Muscle layer of duodenum (tissue), 2 donors: ENCODE measurements at regions not wholly inside any gene's neighbourhood (a gene's known extent, or its start where the extent isn't known, plus 50 kb on each side); places are given as distances from the start of the nearest gene placed in this dataset.

ENCODE experiments used
- H3K27ac ChIP-seq: one replicate; pipeline ENCODE4 v1.7.0; 2013; ENCODE audit warnings: mild to moderate bottlenecking, low read length
- H3K27me3 ChIP-seq: one replicate; pipeline ENCODE4 v1.7.0; 2013; ENCODE audit warnings: low read depth, mild to moderate bottlenecking, control low read depth, low read length
- H3K36me3 ChIP-seq, 2 donors: one replicate each; pipeline ENCODE4 v1.7.0; 2013; ENCODE audit warnings: low read length in 2 of 2, control low read depth in 1 of 2, mild to moderate bottlenecking in 1 of 2; ENCODE audit not compliant: insufficient read depth in 2 of 2, control insufficient read depth in 1 of 2
- H3K4me1 ChIP-seq, 2 donors: one replicate each; pipeline ENCODE4 v1.7.0; 2013; ENCODE audit warnings: low read length in 2 of 2, mild to moderate bottlenecking in 2 of 2, control low read depth in 1 of 2, moderate library complexity in 1 of 2; ENCODE audit not compliant: insufficient read depth in 2 of 2, control insufficient read depth in 1 of 2
- H3K4me3 ChIP-seq, 2 donors: one replicate each; pipeline ENCODE4 v1.7.0; 2013; ENCODE audit warnings: low read length in 2 of 2, low read depth in 1 of 2, mild to moderate bottlenecking in 1 of 2
- H3K9me3 ChIP-seq, 2 donors: one replicate each; pipeline ENCODE4 v1.7.0; 2013; ENCODE audit warnings: low read length in 2 of 2, control low read depth in 1 of 2, mild to moderate bottlenecking in 1 of 2; ENCODE audit not compliant: control insufficient read depth in 1 of 2
- donor health status: healthy.

DNA sequence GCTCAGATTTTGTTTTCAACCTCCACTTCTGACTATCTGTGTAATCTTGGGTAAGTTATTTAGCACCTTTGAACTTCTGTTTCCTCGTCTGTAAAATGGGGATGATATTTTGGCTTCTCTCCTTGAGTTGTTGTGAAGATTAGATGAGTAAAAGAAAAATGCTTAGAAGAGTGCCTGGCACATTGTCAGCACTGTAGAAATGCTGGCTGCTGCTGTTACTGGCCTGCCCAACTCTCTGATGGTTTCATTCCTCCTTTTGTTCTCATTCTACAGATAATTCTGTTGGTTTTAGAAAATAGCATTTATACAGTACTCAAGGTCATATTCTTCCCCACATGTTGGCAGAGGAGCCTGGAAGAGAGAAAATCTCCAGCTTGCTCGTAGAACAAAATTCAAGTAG, 547.2 kb upstream of the JAG1 start:
- no peak overlapping the region for H3K27ac ChIP-seq
- H3K4me3 ChIP-seq, result no peak overlapping the region
- H3K27me3 ChIP-seq, result no peaks in the 10 kb centered on the region
- H3K9me3 ChIP-seq, result no peaks in the 10 kb centered on the region
- no peaks in the 10 kb centered on the region for H3K36me3 ChIP-seq
- H3K4me1 ChIP-seq, result peaks cover 0 to 4% of the 10 kb centered on the region in 2 donors

DNA sequence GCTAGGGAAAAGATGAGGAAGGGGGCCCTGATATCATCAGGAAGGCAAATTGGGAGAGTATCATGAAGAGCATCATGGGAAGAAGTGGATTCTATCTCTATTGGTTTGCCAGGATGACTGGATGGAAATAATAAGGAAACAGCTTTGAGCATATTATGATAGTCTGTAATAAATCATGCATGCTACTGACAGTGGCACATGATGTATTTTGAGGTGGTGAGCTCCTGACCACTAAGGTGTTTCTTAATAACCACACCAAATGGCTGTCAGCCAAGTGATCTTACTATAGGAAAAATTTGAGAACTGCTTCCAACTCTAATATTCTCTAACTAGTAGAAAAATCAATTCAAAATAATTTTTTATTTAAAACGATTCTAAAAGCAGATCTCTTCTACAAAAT, 548.4 kb upstream of the JAG1 start:
- no peaks in the 10 kb centered on the region for H3K36me3 ChIP-seq
- H3K27me3 ChIP-seq, result no peaks in the 10 kb centered on the region
- H3K27ac ChIP-seq, result no peak overlapping the region
- no peaks in the 10 kb centered on the region for H3K9me3 ChIP-seq
- H3K4me1 ChIP-seq, result peaks cover 0 to 4% of the 10 kb centered on the region in 2 donors
- H3K4me3 ChIP-seq, result no peak overlapping the region

DNA sequence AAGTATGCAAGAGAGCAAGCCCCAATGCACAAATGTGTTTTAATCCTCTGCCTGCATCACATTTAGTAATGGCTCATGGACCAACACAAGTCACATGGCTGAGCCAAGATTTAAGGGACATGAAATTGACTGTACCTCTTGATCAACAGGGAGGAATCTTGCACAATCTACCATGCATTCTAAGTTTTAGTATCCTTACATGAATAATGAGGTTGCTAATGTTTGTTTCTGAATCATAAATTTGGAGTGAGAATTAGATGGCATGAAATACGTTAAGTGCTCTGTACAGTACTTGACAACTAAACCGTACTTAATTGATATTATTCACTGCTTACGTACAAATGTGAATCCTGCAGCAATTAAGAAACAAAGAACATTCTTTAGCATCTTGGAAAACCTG, 553.8 kb upstream of the JAG1 start:
- no peak overlapping the region for H3K4me3 ChIP-seq
- no peak overlapping the region for H3K27ac ChIP-seq
- H3K36me3 ChIP-seq, result no peaks in the 10 kb centered on the region
- peaks cover 0 to 7% of the 10 kb centered on the region in 2 donors for H3K4me1 ChIP-seq
- H3K9me3 ChIP-seq, result no peaks in the 10 kb centered on the region
- H3K27me3 ChIP-seq, result no peaks in the 10 kb centered on the region

DNA sequence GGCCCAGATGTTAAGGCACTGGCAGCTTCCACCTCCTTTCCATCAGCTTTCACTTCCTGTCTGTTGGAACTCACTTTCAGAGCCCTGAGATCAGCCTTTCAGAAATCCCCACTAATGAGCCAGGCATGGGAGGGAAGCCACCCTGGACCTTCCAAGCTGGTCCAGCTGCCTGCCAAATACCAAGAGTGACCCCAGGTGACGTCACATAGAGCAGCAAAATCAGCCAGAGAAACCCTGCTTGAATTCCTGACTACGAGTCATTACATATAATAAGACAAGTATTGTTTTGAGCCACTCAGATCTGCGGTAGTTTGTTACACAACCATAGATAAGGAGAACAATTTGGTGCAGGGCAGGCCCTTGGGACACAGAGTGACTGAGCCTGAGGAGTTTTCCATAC, 556.0 kb upstream of the JAG1 start:
- Histone ChIP-seq H3K36me3 (no peaks in the 10 kb centered on the region), H3K4me1 (peaks cover 0 to 7% of the 10 kb centered on the region in 2 donors), H3K27ac (no peak overlapping the region), H3K27me3 (no peaks in the 10 kb centered on the region), H3K4me3 (no peak overlapping the region), H3K9me3 (no peaks in the 10 kb centered on the region)

DNA sequence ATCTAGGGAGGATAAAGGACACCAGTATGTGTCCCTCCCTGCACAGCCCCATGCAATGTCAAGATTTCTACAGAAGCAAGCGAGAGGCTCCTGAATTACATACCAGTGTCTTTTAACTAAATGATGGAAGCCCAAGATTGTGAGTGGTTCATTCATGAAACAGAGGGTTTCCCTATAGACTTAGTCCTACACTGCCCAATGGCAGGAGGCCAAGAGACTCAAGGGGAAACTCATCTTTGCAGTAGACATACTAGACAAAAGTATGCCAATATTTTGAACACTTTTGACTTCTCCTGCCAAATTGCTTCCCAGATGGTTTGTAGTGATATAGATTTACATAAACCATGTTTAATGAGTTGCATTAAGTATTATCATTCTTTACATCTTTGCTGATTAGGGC, 557.2 kb upstream of the JAG1 start:
- Histone ChIP-seq H3K4me1 (peaks cover 0 to 7% of the 10 kb centered on the region in 2 donors), H3K27ac (no peak overlapping the region), H3K4me3 (no peak overlapping the region), H3K9me3 (no peaks in the 10 kb centered on the region), H3K36me3 (no peaks in the 10 kb centered on the region), H3K27me3 (no peaks in the 10 kb centered on the region)

DNA sequence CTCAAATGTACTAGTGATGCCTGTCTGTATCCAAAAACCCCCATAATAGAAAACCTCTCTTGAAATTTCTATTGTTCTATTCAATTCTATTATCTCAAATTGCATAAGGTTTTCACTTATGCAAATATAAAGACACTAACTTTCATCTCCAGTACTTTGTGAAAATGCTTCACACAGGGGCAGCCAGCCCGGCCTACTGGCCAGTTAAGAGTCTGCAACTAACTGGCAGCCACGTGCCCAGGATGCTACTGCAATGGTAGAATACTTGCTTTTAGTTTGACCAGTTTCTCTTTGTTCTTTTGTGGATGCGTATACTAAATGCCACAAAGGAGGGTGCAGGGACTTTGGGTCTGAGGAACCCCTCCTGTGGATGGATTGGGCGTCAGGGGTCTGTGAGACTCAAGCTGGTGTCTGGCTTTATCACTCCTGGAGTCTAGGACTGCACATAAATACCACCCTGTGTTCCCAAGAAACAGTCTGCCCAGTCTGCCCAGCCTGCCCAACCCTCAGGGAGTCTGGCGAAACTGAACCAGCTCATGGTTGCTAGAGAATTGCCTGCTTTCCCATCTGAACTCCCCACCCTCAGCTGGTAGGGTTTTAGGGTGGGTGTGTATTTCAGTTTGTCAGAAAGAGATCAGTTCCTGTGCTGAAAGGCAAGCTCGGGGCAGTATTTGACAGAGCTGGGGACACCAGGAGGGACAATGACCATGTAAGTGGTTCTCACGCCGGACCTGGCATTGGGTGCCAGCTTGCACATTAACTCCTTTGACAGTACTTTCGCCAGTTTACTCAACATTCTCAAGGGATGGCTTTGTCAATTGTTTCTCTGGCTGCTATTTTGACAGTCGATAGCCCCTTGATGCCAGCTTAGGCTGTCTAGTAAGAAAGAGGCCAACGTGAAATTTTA, 558.2 kb upstream of the JAG1 start:
- Histone ChIP-seq H3K4me1 (peaks cover 0 to 7% of the 10 kb centered on the region in 2 donors), H3K9me3 (no peaks in the 10 kb centered on the region), H3K4me3 (no peak overlapping the region), H3K36me3 (no peaks in the 10 kb centered on the region), H3K27me3 (no peaks in the 10 kb centered on the region), H3K27ac (no peak overlapping the region)

DNA sequence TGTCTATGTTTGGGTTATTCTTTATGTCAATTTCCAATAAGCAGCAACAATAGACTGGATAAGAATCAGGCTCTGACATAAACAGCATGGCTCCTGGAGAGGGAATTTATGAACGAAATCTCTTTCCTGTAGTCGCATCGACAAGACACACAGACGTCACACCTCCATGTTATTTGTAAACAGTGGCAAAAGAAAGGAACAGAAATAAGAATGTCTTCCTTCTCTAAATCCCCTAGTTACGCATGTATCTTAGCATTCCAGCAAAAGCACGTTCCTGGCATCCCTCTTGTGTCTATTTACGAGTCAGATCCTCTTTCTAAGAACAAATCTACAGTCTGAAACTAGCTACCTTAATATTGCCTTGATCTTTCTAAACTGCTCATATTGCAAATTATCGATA, 559.1 kb upstream of the JAG1 start:
- Histone ChIP-seq H3K27me3 (no peaks in the 10 kb centered on the region), H3K4me3 (no peak overlapping the region), H3K27ac (no peak overlapping the region), H3K4me1 (peaks cover 0 to 7% of the 10 kb centered on the region in 2 donors), H3K36me3 (no peaks in the 10 kb centered on the region), H3K9me3 (no peaks in the 10 kb centered on the region)

DNA sequence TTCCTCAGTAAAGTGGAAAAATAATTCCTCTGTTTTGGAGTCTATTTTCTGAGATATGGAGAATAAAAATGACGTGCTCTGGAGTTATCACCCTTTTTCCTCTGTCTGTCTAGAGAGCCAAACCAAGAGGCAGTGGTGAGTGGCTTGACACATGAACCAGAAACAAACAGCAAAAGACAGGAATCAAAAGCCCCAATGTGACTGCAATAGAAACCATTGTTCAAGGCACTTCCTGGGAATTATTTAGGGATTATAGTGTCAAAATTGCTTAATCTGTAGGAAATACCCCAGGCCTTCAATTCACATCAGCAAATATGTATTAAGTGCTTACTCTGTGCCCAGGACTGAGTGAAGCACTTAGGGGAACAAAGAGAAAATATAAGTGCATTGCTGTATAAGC, 560.4 kb upstream of the JAG1 start:
- Histone ChIP-seq H3K36me3 (no peaks in the 10 kb centered on the region), H3K4me1 (peaks cover 0 to 7% of the 10 kb centered on the region in 2 donors), H3K27me3 (no peaks in the 10 kb centered on the region), H3K27ac (no peak overlapping the region), H3K4me3 (no peak overlapping the region), H3K9me3 (no peaks in the 10 kb centered on the region)

DNA sequence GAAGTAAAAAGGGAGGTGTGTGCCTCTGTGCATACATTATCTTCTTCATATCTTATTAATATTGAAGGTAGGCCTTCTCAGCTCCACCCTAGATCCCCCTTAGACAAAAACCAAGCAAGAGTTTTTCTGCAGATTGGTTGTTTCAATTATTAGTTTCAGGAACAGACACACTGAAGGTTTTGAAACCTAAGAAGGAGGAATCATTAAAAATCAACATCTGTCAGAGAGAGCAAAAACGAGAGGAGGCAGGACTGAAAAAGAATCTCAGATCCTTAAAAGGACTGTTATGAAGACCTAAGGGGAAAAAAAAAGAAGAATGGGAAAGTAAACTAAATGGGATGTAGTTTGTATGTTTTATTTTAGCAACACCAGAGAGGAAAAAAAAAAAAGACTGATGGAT, 560.8 kb upstream of the JAG1 start:
- H3K27ac ChIP-seq, result no peak overlapping the region
- peaks cover 0 to 5% of the 10 kb centered on the region in 2 donors for H3K4me1 ChIP-seq
- no peaks in the 10 kb centered on the region for H3K27me3 ChIP-seq
- no peaks in the 10 kb centered on the region for H3K9me3 ChIP-seq
- H3K36me3 ChIP-seq, result no peaks in the 10 kb centered on the region
- H3K4me3 ChIP-seq, result no peak overlapping the region

DNA sequence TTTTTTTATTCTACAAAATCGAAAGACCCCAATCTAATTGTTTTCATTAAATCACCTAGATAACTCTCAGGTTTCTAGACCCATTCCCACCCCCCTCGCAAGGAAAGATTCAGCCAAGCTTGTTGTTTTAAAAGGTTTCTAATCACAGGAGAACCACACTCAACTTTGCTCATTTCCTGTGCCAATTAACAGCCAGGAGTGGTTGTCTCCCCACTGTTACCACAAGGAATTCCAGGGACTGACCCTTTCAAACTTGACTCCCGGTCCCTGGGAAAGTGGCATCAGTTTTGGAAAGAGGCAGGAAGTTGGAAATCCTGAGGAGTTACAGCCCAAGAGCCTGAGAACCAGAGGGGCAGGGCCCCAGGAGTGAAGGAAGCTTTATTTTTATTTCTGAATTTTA, 561.3 kb upstream of the JAG1 start:
- H3K4me3 ChIP-seq, result no peak overlapping the region
- H3K27ac ChIP-seq, result no peak overlapping the region
- H3K36me3 ChIP-seq, result no peaks in the 10 kb centered on the region

DNA sequence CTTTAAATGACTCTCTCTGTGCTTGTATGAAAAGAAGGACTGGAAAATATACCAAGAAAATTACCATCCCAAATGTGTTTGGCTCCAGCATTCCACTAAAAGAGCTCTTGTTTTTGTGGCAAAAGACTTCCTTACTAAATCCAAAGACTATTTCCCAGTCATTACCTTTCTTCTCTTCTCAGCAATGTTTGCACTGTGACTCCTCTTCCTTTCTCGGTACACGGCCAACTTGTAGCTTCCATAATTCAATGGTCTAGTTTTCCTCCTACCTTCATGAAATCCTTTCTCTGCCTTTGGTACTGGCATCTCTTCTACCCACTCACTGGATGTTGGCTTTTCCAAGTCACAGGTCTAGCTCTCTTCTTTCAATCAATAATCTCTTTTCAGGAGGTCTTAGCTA, 568.5 kb upstream of the JAG1 start:
- Histone ChIP-seq H3K27ac (no peak overlapping the region), H3K4me1 (no peaks in the 10 kb centered on the region), H3K27me3 (no peaks in the 10 kb centered on the region), H3K9me3 (no peaks in the 10 kb centered on the region), H3K36me3 (no peaks in the 10 kb centered on the region), H3K4me3 (no peak overlapping the region)

More for the DNA sequence above, 561.3 kb upstream of the JAG1 start:
- no peaks in the 10 kb centered on the region for H3K9me3 ChIP-seq
- H3K27me3 ChIP-seq, result no peaks in the 10 kb centered on the region
- peaks cover 0 to under 1% of the 10 kb centered on the region in 2 donors for H3K4me1 ChIP-seq

DNA sequence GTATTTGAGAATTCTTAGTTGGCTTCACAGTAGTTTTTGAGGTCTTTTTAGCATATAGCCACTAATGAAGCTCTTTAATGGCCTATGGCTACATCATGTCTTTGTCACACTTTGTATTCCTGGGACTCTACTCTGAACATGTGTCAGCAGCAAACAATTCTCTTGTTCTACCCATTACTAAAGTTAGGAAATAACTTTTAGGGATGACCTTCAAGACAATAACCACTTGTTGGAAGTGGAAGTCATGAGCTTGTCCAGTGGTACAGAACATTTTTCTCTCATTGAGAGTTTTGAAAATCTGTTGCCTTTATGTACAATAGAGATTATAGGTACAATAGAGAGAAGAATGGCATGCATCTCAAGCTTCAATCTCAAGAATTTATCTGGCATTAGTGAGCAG, 571.6 kb upstream of the JAG1 start:
- H3K27me3 ChIP-seq, result no peaks in the 10 kb centered on the region
- no peak overlapping the region for H3K4me3 ChIP-seq
- H3K9me3 ChIP-seq, result no peaks in the 10 kb centered on the region
- H3K36me3 ChIP-seq, result no peaks in the 10 kb centered on the region
- no peak overlapping the region for H3K27ac ChIP-seq
- no peaks in the 10 kb centered on the region for H3K4me1 ChIP-seq
